Epithelial cell of prostate (primary cell): ENCODE measurements at regions not wholly inside any gene's neighbourhood (a gene's known extent, or its start where the extent isn't known, plus 50 kb on each side); places are given as distances from the start of the nearest gene placed in this dataset.

Source experiments
- DNase-seq: peaks from one replicate; pipeline ENCODE4 v3.0.0-alpha.2; 2011; ENCODE audit warnings: low read depth, low spot score
- H3K27ac ChIP-seq: fragments of 450-650 bp; 2 replicates; pipeline ENCODE4 v1.5.1; 2017; ENCODE audit warnings: mild to moderate bottlenecking

DNA sequence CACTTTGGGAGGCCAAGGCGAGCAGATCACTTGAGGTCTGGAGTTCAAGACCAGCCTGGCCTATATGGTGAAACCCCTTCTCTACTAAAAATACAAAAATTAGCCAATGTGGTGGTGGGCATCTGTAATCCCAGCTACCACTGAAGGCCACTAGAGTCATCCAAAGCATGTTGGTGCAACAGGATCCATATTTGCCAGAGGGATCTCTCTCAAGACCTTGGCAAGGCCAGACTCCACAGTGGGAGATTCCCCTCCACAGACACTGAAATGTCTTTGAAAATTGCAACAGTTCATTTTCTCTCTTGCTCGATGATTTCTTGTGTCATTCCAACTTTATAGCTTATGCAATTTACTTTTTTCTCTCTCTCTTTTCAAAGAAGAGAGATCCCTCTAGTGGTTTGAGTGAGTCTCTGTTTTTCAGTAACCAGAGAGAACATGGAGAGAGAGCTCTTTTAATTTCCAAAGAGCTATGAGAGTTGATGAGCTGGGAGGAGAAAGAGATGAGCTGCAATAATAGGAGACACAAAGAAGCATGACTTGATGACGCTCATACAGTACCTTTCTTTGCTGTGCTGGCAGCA is 176.8 kb upstream of the USP25 start:
- H3K27ac ChIP-seq: no peak overlapping the region
- no peak for DNase-seq

DNA sequence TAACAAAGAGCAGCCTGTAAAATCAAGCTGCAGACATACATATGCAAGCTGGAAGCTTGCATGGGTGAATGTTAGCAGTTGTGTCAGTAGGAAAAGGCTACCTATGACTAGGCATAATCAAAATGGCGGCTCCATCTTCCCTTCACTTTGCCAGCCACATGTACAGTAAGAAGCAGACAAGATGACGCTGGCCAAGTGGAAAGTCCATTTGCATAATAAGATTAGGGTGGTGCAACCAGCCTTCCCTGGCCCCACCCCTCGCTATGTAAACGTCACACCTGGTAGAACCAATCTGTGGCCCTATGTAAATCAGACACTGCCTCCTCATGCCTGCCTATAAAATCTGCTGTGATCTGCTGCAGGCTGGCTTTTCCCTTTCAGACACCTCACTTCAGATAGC is 171.9 kb upstream of the USP25 start:
- H3K27ac ChIP-seq: no peak overlapping the region
- DNase-seq: no peak

- no peak overlapping the region for H3K27ac ChIP-seq
- no peak for DNase-seq
These were observed 170.9 kb upstream of the USP25 start for GRCh38 chr21:15558884-15559283.

DNA sequence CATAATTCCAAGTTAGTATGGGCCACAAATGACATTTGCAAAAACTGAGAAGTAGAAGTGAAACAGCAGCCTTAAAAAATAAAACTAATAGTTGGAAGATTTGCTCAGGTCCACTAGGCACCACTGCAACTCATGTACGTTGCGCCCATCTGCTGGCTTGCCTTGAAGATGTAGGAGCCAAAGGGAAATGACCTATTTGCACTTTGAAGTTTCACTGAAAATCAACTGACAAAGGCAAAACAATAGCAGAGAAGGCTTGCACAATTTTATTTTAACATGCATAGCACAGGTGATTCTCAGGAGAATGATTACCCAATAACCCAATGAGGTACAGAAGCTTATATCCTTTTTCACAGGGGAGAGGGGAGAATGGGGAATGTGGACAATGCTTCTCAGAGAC is 170.1 kb upstream of the USP25 start:
- no peak for DNase-seq
- no peak overlapping the region for H3K27ac ChIP-seq

- no peak for DNase-seq
- no peak overlapping the region for H3K27ac ChIP-seq
These were observed 169.3 kb upstream of the USP25 start for GRCh38 chr21:15560383-15561056.

DNA sequence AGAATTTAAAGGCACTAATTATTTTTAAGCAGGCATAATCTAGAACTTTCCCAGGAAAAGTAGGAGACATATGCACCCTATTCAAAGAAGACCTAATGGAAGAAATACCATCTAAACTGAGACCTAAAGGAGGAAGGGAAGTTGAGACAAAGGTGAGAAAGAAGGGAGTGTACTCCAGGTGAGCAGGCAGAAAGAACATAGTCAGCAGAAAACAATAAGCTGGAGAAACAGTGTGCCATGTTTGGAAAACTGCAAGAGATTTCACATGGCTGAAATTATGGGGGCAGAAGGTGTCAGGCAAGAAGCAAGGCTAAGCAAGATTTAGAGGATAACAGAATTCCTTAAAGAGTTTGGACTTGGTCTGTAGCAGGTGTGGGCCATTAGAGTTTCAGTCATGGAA is 167.0 kb upstream of the USP25 start:
- H3K27ac ChIP-seq: no peak overlapping the region
- DNase-seq: no peak

- DNase-seq: no peak
- no peak overlapping the region for H3K27ac ChIP-seq
These were observed 164.9 kb upstream of the USP25 start for GRCh38 chr21:15564907-15565306.

GRCh38 chr21:15566703-15567102 is 163.1 kb upstream of the USP25 start:
- no peak overlapping the region for H3K27ac ChIP-seq
- no peak for DNase-seq

GRCh38 chr21:15567191-15567590 is 162.6 kb upstream of the USP25 start:
- DNase-seq: no peak

DNA sequence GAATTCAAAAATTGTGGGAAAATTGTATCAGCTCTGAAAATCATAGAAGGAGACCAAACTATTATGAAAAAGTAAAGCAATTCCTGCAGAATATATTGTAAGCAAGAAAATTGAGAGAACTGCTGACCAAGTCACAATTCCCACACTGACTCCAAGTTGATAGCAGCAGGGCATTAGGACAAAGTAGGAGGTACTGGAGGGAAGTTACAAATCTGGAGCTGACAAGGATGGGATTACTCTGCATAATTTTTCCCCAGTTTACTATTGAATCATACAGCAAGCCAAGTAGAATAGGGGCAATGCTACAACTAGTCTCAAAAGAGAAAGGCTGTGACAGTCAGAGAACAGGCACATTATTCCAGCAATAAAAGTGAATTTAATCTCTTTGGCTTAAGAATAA is 161.3 kb upstream of the USP25 start:
- DNase-seq: no peak
- no peak overlapping the region for H3K27ac ChIP-seq

More at GRCh38 chr21:15567191-15567590, 162.6 kb upstream of the USP25 start:
- no peak overlapping the region for H3K27ac ChIP-seq

- DNase-seq: no peak
- no peak overlapping the region for H3K27ac ChIP-seq
These were observed 142.9 kb upstream of the USP25 start for GRCh38 chr21:15586752-15587427.

- DNase-seq: no peak
- H3K27ac ChIP-seq: no peak overlapping the region
These were observed 137.4 kb upstream of the USP25 start for GRCh38 chr21:15592271-15592860.

DNA sequence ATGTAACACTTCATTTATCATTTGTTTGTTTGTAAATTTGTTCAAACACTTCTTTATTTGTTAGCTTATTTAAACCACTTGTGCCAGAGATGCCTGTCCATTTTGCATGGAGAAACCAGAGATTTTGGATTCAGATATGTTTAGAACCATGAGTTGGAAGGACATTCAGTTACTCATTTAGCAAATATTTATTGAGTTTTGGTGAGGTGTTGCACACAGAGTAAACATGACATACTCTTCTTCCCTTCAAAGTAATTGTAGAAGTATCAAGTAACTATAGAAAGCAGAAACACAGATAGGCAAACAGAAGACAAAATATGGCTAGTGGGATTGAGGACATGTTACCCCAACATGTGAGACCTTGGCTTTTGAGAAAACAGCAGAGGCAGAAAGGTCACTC is 136.8 kb upstream of the USP25 start:
- no peak overlapping the region for H3K27ac ChIP-seq
- no peak for DNase-seq

GRCh38 chr21:15601390-15601789 is 128.4 kb upstream of the USP25 start:
- DNase-seq: no peak
- H3K27ac ChIP-seq: no peak overlapping the region

DNA sequence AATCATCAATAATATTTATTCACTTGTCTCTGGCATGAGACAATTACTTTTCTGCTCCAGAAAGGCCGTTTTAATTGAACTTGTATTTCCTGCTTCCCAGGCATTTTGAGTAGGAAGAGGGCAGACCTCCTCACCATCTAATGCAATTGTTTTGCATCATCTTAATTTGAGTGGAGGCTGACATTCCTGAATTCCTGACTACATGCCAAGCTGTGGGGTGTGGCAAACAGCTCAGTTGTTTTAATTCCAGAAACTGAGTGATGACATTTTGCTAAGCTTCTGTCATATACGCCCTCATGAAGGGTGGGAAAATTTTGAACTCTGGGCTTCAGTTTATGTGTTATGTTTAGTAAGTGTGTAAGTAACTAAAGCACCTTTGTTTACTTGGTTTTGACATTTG is 125.4 kb upstream of the USP25 start:
- peak; percentile 56 for DNase-seq

DNA sequence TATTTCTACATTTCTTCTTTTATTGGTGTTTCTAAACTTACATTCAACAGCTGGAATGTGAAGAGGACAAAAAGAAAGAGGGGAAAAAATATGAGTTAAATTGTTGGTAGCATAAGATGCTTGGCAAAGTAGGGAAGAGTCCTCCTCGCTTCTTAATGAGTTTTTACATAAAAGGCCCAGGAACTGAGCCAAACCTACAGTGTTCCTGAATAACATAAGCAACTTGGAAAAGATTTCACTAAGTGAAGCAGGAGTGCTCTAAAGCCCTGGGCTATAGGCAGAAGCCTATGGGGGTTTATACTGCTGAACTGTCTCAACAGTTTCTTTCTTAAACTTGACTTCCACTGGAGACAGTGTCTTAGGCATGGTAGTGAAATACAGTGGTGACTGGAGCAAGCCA is 115.0 kb upstream of the USP25 start:
- no peak for DNase-seq
- H3K27ac ChIP-seq: no peak overlapping the region

More for the DNA sequence above, 125.4 kb upstream of the USP25 start:
- peak overlapping the region; percentile 42 for H3K27ac ChIP-seq

GRCh38 chr21:15616864-15617574 is 112.8 kb upstream of the USP25 start:
- H3K27ac ChIP-seq: no peak overlapping the region
- DNase-seq: no peak

GRCh38 chr21:15617964-15618363 is 111.8 kb upstream of the USP25 start:
- H3K27ac ChIP-seq: peak overlapping the region; percentile 34
- DNase-seq: no peak

GRCh38 chr21:15620892-15621291 is 108.9 kb upstream of the USP25 start:
- DNase-seq: no peak
- no peak overlapping the region for H3K27ac ChIP-seq

DNA sequence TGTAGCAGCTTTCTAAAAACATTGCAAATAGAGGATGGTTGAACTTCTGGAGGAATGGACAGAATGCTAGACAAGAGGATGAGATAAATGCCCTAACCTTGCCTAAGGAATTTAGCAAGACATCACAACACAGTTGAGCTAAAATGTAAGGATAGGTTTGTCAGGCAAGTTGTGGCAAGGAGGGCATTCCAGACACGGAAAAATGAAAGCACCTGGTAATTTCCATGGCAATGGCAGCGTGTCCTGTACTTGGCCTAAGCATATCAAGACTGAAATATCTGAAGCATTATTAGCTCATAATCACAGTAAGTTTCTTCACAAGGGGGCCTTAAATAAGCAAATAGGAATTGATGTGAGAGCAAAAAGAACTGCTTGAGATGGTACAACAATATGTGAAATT is 105.1 kb upstream of the USP25 start:
- DNase-seq: no peak
- peak overlapping the region; percentile 25 for H3K27ac ChIP-seq

DNA sequence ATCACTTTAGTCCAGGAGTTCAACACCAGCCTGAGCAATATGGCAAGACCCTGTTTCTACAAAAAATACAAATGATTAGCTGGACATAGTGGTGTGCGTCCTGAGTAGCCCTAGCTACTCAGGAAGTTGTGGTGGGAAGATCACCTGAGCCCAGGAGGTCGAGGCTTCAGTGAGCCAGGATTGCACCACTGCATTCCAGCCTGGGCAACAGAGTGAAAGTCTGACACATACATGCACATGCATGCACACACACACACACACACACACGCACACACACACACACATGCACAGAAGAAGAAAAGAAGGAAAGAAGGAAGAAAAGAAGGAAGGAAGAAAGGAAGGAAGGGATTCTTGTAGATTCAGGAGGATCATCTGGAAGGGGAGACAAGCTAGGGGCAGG is 104.4 kb upstream of the USP25 start:
- no peak for DNase-seq
- H3K27ac ChIP-seq: peak overlapping the region; percentile 25
